HepG2 (cell line): ENCODE measurements at regions not wholly inside any gene's neighbourhood (a gene's known extent, or its start where the extent isn't known, plus 50 kb on each side); places are given as distances from the start of the nearest gene placed in this dataset.

Experiments used
- KDM5A ChIP-seq: fragments of 200-600 bp; sonication (generic); IDR thresholded peaks from 2 replicates; pipeline ENCODE4 v1.7.0; 2018; ENCODE audit warnings: antibody characterized with exemption, mild to moderate bottlenecking, low read length, borderline replicate concordance
- KLF11 ChIP-seq: IDR thresholded peaks from 2 replicates; pipeline ENCODE4 v1.6.1; 2016; ENCODE audit warnings: missing compliant biosample characterization
- MED1 ChIP-seq: sonication (generic); formaldehyde crosslinking; IDR thresholded peaks from 2 replicates; pipeline ENCODE4 v1.4.0; 2020; ENCODE audit warnings: missing genetic modification reagents
- MTF1 ChIP-seq: sonication (generic); formaldehyde crosslinking; IDR thresholded peaks from 2 replicates; pipeline ENCODE4 v1.5.0; 2020; ENCODE audit warnings: missing genetic modification reagents
- NR0B2 ChIP-seq: sonication (generic); formaldehyde crosslinking; IDR thresholded peaks from 2 replicates; pipeline ENCODE4 v1.4.0; 2020; ENCODE audit warnings: mild to moderate bottlenecking, missing genetic modification reagents
- NR2F1 ChIP-seq, 2 experiments: fragments of 450-650 bp in 1 of 2; formaldehyde crosslinking in 1 of 2; IDR thresholded peaks; 2 replicates each; pipeline versions ENCODE4 v1.5.0 to v1.6.1; 2016 to 2020; ENCODE audit warnings: mild to moderate bottlenecking in 1 of 2, missing compliant biosample characterization in 1 of 2, missing genetic modification reagents in 1 of 2, moderate library complexity in 1 of 2
- TCF7 ChIP-seq: sonication (generic); IDR thresholded peaks from 2 replicates; pipeline ENCODE4 v1.6.1; 2016; ENCODE audit warnings: antibody characterized with exemption, low read depth
- ZBTB2 ChIP-seq: sonication (generic); formaldehyde crosslinking; IDR thresholded peaks from 2 replicates; pipeline ENCODE4 v1.8.0; 2022; ENCODE audit warnings: low read depth, missing genetic modification reagents
- ZC3H13 ChIP-seq: sonication (generic); formaldehyde crosslinking; IDR thresholded peaks from 2 replicates; pipeline ENCODE4 v1.8.1; 2023; ENCODE audit warnings: mild to moderate bottlenecking, missing genetic modification reagents, moderate library complexity
- ZMYM2 ChIP-seq: sonication (generic); formaldehyde crosslinking; IDR thresholded peaks from 2 replicates; pipeline ENCODE4 v1.8.0; 2022; ENCODE audit warnings: mild to moderate bottlenecking, missing genetic modification reagents
- ZMYM4 ChIP-seq: sonication (generic); formaldehyde crosslinking; IDR thresholded peaks from 2 replicates; pipeline ENCODE4 v1.8.1; 2023; ENCODE audit warnings: mild to moderate bottlenecking, missing genetic modification reagents
- ZNF20 ChIP-seq: sonication (generic); formaldehyde crosslinking; IDR thresholded peaks from 2 replicates; pipeline ENCODE4 v1.4.0; 2020; ENCODE audit warnings: mild to moderate bottlenecking, moderate library complexity, missing genetic modification reagents
- ZNF3 ChIP-seq: IDR thresholded peaks from 2 replicates; pipeline ENCODE4 v1.7.0; 2017; ENCODE audit warnings: inconsistent platforms
- ZNF446 ChIP-seq: sonication (generic); formaldehyde crosslinking; IDR thresholded peaks from 2 replicates; pipeline ENCODE4 v1.5.0; 2020; ENCODE audit warnings: mild to moderate bottlenecking, missing genetic modification reagents
- ZNF530 ChIP-seq: sonication (generic); formaldehyde crosslinking; IDR thresholded peaks from 2 replicates; pipeline ENCODE4 v1.5.0; 2020; ENCODE audit warnings: low read depth, mild to moderate bottlenecking, missing genetic modification reagents
- ZNF614 ChIP-seq: IDR thresholded peaks from 2 replicates; pipeline ENCODE4 v1.6.1; 2018; ENCODE audit warnings: missing biosample characterization, missing genetic modification reagents, inconsistent platforms, borderline replicate concordance
- ZNF616 ChIP-seq: sonication (generic); formaldehyde crosslinking; IDR thresholded peaks from 2 replicates; pipeline ENCODE4 v1.5.0; 2020; ENCODE audit warnings: low read depth, mild to moderate bottlenecking, missing genetic modification reagents
- ZNF652 ChIP-seq: IDR thresholded peaks from 2 replicates; pipeline ENCODE4 v1.6.1; 2016; ENCODE audit warnings: low read depth, borderline replicate concordance
- ZNF678 ChIP-seq: sonication (generic); formaldehyde crosslinking; IDR thresholded peaks from 2 replicates; pipeline ENCODE4 v1.4.0; 2020; ENCODE audit warnings: mild to moderate bottlenecking, missing genetic modification reagents
- ZNF724P ChIP-seq: sonication (generic); formaldehyde crosslinking; IDR thresholded peaks from 2 replicates; pipeline ENCODE4 v1.8.0; 2022; ENCODE audit warnings: missing genetic modification reagents, borderline replicate concordance
- ZNF777 ChIP-seq: sonication (generic); formaldehyde crosslinking; IDR thresholded peaks from 2 replicates; pipeline ENCODE4 v1.4.0; 2020; ENCODE audit warnings: missing genetic modification reagents
- ZNF792 ChIP-seq: IDR thresholded peaks from 2 replicates; pipeline ENCODE4 v1.6.1; 2016
- ZNF83 ChIP-seq: sonication (generic); formaldehyde crosslinking; IDR thresholded peaks from 2 replicates; pipeline ENCODE4 v1.4.0; 2020; ENCODE audit warnings: missing genetic modification reagents, mild to moderate bottlenecking, borderline replicate concordance
- TF ChIP-seq, protein P1 (sequence below): sonication (generic); formaldehyde crosslinking; IDR thresholded peaks from 2 replicates; pipeline ENCODE4 v1.5.0; 2020; ENCODE audit warnings: mild to moderate bottlenecking, missing genetic modification reagents, borderline replicate concordance
- TF ChIP-seq, protein P2 (sequence below), 2 experiments: fragments of 450-650 bp in 1 of 2; sonication (generic) in 1 of 2; formaldehyde crosslinking; IDR thresholded peaks; 2 replicates each; pipeline versions ENCODE4 v1.5.0 to v1.8.0; 2020 to 2022; ENCODE audit warnings: mild to moderate bottlenecking in 1 of 2, missing genetic modification reagents in 1 of 2

GRCh38 chr9:134258828-134259546 is 67.3 kb upstream of the RXRA start (continued):
- TF ChIP-seq ZMYM2 (peak; percentile 85; the same call in 1 of the 2 replicates), ZNF3 (CRISPR knock-in tag) (no peak), NR0B2 (no peak), ZNF777 (CRISPR knock-in tag) (no peak), ZNF614 (CRISPR knock-in tag) (peak; percentile 48; the same call in 1 of the 2 replicates), ZNF652 (no peak), ZNF724P (CRISPR knock-in tag) (no peak), ZNF792 (CRISPR knock-in tag) (no peak), ZNF20 (CRISPR knock-in tag) (no peak), ZNF446 (CRISPR knock-in tag) (no peak), ZMYM4 (CRISPR knock-in tag) (peak; percentile 77), TCF7 (no peak), ZC3H13 (no peak), ZNF83 (CRISPR knock-in tag) (no peak), KLF11 (no peak), KDM5A (no peak), MED1 (CRISPR knock-in tag) (peak; percentile 76), ZNF530 (CRISPR knock-in tag) (no peak), MTF1 (CRISPR knock-in tag) (no peak), ZNF616 (CRISPR knock-in tag) (no peak), ZNF678 (CRISPR knock-in tag) (peak; percentile 48; the same call in 1 of the 2 replicates), NR2F1 (CRISPR knock-in tag; IDR thresholded peaks at IDR 0.05) (peak; percentile 76 to 95), ZBTB2 (CRISPR knock-in tag) (no peak)
- TF ChIP-seq, protein P1, sequence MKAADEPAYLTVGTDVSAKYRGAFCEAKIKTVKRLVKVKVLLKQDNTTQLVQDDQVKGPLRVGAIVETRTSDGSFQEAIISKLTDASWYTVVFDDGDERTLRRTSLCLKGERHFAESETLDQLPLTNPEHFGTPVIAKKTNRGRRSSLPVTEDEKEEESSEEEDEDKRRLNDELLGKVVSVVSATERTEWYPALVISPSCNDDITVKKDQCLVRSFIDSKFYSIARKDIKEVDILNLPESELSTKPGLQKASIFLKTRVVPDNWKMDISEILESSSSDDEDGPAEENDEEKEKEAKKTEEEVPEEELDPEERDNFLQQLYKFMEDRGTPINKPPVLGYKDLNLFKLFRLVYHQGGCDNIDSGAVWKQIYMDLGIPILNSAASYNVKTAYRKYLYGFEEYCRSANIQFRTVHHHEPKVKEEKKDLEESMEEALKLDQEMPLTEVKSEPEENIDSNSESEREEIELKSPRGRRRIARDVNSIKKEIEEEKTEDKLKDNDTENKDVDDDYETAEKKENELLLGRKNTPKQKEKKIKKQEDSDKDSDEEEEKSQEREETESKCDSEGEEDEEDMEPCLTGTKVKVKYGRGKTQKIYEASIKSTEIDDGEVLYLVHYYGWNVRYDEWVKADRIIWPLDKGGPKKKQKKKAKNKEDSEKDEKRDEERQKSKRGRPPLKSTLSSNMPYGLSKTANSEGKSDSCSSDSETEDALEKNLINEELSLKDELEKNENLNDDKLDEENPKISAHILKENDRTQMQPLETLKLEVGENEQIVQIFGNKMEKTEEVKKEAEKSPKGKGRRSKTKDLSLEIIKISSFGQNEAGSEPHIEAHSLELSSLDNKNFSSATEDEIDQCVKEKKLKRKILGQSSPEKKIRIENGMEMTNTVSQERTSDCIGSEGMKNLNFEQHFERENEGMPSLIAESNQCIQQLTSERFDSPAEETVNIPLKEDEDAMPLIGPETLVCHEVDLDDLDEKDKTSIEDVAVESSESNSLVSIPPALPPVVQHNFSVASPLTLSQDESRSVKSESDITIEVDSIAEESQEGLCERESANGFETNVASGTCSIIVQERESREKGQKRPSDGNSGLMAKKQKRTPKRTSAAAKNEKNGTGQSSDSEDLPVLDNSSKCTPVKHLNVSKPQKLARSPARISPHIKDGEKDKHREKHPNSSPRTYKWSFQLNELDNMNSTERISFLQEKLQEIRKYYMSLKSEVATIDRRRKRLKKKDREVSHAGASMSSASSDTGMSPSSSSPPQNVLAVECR (CRISPR knock-in tag): peak; percentile 72; the same call in 1 of the 2 replicates
- TF ChIP-seq, protein P2, sequence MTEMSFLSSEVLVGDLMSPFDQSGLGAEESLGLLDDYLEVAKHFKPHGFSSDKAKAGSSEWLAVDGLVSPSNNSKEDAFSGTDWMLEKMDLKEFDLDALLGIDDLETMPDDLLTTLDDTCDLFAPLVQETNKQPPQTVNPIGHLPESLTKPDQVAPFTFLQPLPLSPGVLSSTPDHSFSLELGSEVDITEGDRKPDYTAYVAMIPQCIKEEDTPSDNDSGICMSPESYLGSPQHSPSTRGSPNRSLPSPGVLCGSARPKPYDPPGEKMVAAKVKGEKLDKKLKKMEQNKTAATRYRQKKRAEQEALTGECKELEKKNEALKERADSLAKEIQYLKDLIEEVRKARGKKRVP (CRISPR knock-in tag; IDR thresholded peaks at IDR 0.05): no peak
